PC-9 (cell line): ENCODE measurements at regions not wholly inside any gene's neighbourhood (a gene's known extent, or its start where the extent isn't known, plus 50 kb on each side); places are given as distances from the start of the nearest gene placed in this dataset.
A peak's percentile ranks its signal among the peaks of the same experiment; 100 is the strongest.

ENCODE experiments used
- BruUV-seq: library from RNA; stranded (reverse); fragments of 400-500 nt; replicated peaks from 2 replicates; lab custom pipeline; 2021; lab: Mats Ljungman, UMichigan
- CTCF ChIA-PET: fragments of 300-600 bp; sonication (Branson Sonifier 250); formaldehyde crosslinking; loops from one replicate; lab custom pipeline; 2022; ENCODE audit warnings: antibody characterized with exemption; lab: Charles Lee
- POLR2A ChIA-PET: fragments of 300-600 bp; sonication (Branson Sonifier 250); formaldehyde crosslinking; loops from one replicate; lab custom pipeline; 2022; ENCODE audit warnings: antibody characterized with exemption; ENCODE audit not compliant: unreplicated experiment; lab: Charles Lee
- DNase-seq, 2 experiments: peaks; one replicate each; pipeline versions ENCODE4 v3.0.0 to v3.0.0-alpha.2; 2015 to 2022; ENCODE audit warnings: mixed read lengths in 1 of 2
- H2AFZ ChIP-seq: fragments of 200-600 bp; sonication (generic); 2 replicates; pipeline ENCODE4 v1.8.1; 2017; ENCODE audit warnings: antibody characterized with exemption
- H3F3A ChIP-seq: fragments of 200-600 bp; sonication (generic); 2 replicates; pipeline ENCODE4 v1.8.1; 2017; ENCODE audit warnings: antibody characterized with exemption, mild to moderate bottlenecking, low read depth; ENCODE audit not compliant: insufficient read depth
- H3K27ac ChIP-seq: fragments of 200-600 bp; sonication (generic); 2 replicates; pipeline ENCODE4 v1.6.1; 2016; ENCODE audit warnings: mixed run types
- H3K27me3 ChIP-seq: fragments of 200-600 bp; sonication (generic); 2 replicates; pipeline ENCODE4 v1.6.1; 2016; ENCODE audit warnings: low read depth, mixed run types; ENCODE audit not compliant: insufficient read depth
- H3K36me3 ChIP-seq: fragments of 200-600 bp; sonication (generic); 2 replicates; pipeline ENCODE4 v1.6.1; 2016; ENCODE audit warnings: low read depth, mixed run types
- H3K4me1 ChIP-seq: fragments of 200-600 bp; sonication (generic); replicated peaks from 2 replicates; pipeline ENCODE4 v1.6.1; 2016; ENCODE audit warnings: mixed run types; ENCODE audit not compliant: insufficient read depth
- H3K4me2 ChIP-seq: fragments of 200-600 bp; sonication (generic); 2 replicates; pipeline ENCODE4 v1.6.1; 2017; ENCODE audit warnings: mixed run types
- H3K4me3 ChIP-seq: fragments of 200-600 bp; sonication (generic); 2 replicates; pipeline ENCODE4 v1.6.1; 2016; ENCODE audit warnings: mixed run types
- H3K79me2 ChIP-seq: fragments of 200-600 bp; sonication (generic); 2 replicates; pipeline ENCODE4 v1.6.1; 2017; ENCODE audit warnings: low read depth, mixed run types
- H3K9me2 ChIP-seq: fragments of 200-600 bp; sonication (generic); 2 replicates; pipeline ENCODE4 v1.8.1; 2017; ENCODE audit warnings: mild to moderate bottlenecking; ENCODE audit not compliant: insufficient read depth
- H3K9me3 ChIP-seq: fragments of 200-600 bp; sonication (generic); 2 replicates; pipeline ENCODE4 v1.8.1; 2016; ENCODE audit warnings: low read depth; ENCODE audit not compliant: insufficient read depth
- H4K20me1 ChIP-seq: fragments of 200-600 bp; sonication (generic); 2 replicates; pipeline ENCODE4 v1.8.1; 2017; ENCODE audit not compliant: insufficient read depth
- EZH2 ChIP-seq: fragments of 200-600 bp; sonication (generic); IDR thresholded peaks from 2 replicates; pipeline ENCODE4 v1.8.0; 2017; ENCODE audit warnings: antibody characterized with exemption, low read depth
- intact Hi-C: fragments of 100-400 bp; cut with micrococcal nuclease; formaldehyde crosslinking; loops from one replicate; pipeline ENCODE4 v1.10.0; 2022; ENCODE audit not compliant: unreplicated experiment
- TF ChIP-seq, protein P1 (sequence below): fragments of 200-600 bp; sonication (generic); conservative IDR thresholded peaks from 2 replicates; pipeline ENCODE4 v1.6.1; 2017; ENCODE audit warnings: mixed run types, antibody characterized with exemption, mild to moderate bottlenecking, moderate library complexity

DNA sequence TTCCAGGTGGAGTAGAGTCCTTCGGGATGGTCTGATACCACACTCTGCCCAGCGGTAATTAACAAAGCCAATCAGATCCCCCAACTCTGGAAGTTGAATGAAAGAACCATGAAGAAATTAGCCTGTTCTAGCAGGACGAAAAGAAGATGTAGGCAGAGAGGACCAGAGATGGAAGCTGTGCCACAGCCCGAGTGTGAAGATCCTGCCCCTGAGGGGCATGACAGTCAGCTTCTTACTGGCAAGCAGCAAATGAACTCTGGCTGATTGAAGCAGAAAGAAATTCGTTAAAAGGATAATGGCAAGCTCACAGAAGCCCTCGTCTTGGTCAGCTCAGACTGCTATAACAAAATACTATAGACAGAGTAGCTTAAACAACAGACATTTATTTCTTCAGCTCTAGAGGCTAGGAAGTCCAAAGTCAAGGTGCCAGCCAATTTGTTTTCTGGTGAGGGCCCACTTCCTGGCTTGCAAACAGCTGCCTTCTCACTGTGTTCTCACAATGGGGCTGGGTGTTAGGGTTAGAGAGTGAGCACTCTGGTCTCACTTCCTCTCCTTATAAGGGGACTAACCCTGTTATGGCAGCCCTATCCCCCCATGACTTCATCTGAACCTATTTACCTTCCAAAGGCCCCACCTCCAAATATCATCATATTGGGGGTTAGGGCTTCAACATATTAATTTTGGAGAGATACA is 307.1 kb downstream of the VPS13C start:
- no peak overlapping the region for H3K27ac ChIP-seq
- H4K20me1 ChIP-seq, result no peaks in the 10 kb centered on the region
- POLR2A ChIA-PET, result no interaction called here
- H3F3A ChIP-seq, result peaks cover 14% of the 10 kb centered on the region; the same call in 1 of the 2 replicates
- CTCF ChIA-PET, result no interaction called here
- H3K4me1 ChIP-seq, result peaks cover 21% of the 10 kb centered on the region
- no TSS peak for BruUV-seq
- H2AFZ ChIP-seq, result no peak overlapping the region
- H3K9me3 ChIP-seq, result no peaks in the 10 kb centered on the region
- no peak overlapping the region for H3K4me3 ChIP-seq
- intact Hi-C loops, result no loop called here
- H3K79me2 ChIP-seq, result no peaks in the 10 kb centered on the region
- no peaks in the 10 kb centered on the region for H3K9me2 ChIP-seq
- DNase-seq, result no peak
- H3K27me3 ChIP-seq, result no peaks in the 10 kb centered on the region
- no peak overlapping the region for H3K4me2 ChIP-seq
- TF ChIP-seq EZH2, result no peak
- TF ChIP-seq, protein P1, sequence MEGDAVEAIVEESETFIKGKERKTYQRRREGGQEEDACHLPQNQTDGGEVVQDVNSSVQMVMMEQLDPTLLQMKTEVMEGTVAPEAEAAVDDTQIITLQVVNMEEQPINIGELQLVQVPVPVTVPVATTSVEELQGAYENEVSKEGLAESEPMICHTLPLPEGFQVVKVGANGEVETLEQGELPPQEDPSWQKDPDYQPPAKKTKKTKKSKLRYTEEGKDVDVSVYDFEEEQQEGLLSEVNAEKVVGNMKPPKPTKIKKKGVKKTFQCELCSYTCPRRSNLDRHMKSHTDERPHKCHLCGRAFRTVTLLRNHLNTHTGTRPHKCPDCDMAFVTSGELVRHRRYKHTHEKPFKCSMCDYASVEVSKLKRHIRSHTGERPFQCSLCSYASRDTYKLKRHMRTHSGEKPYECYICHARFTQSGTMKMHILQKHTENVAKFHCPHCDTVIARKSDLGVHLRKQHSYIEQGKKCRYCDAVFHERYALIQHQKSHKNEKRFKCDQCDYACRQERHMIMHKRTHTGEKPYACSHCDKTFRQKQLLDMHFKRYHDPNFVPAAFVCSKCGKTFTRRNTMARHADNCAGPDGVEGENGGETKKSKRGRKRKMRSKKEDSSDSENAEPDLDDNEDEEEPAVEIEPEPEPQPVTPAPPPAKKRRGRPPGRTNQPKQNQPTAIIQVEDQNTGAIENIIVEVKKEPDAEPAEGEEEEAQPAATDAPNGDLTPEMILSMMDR, result no peak
- H3K36me3 ChIP-seq, result no peaks in the 10 kb centered on the region

DNA sequence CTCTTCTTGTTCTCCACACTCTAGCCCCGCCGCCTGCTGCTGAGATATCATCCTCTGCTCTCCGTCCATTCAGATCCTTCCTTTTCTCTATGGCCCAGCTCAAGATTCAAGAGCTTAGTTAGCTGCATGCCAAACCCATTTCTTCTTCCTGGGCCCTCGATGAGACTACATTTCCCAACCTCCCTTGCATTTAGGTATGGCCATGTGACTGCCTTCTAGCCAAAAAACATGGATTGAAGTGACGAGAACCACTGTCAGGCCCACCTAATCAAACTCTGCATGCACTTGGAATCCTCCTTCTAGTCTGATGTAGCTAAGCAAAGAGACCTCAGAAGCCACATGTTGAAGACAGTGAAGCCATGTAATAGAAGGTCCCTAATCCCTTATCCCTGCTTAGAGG is 308.2 kb downstream of the VPS13C start:
- Histone ChIP-seq H3K27ac (no peak overlapping the region), H3K79me2 (no peaks in the 10 kb centered on the region), H3K36me3 (no peaks in the 10 kb centered on the region), H3K4me1 (peaks cover 21% of the 10 kb centered on the region), H2AFZ (no peak overlapping the region), H3K9me3 (no peaks in the 10 kb centered on the region), H4K20me1 (no peaks in the 10 kb centered on the region), H3K27me3 (no peaks in the 10 kb centered on the region), H3K4me2 (no peak overlapping the region), H3K9me2 (no peaks in the 10 kb centered on the region), H3K4me3 (no peak overlapping the region), H3F3A (peaks cover 14% of the 10 kb centered on the region; the same call in 1 of the 2 replicates)
- TF ChIP-seq EZH2, result no peak
- TF ChIP-seq, protein P1, result no peak
- DNase-seq, result no peak
- intact Hi-C loops, result no loop called here
- ChIA-PET POLR2A (no interaction called here), CTCF (no interaction called here)
- no TSS peak for BruUV-seq

DNA sequence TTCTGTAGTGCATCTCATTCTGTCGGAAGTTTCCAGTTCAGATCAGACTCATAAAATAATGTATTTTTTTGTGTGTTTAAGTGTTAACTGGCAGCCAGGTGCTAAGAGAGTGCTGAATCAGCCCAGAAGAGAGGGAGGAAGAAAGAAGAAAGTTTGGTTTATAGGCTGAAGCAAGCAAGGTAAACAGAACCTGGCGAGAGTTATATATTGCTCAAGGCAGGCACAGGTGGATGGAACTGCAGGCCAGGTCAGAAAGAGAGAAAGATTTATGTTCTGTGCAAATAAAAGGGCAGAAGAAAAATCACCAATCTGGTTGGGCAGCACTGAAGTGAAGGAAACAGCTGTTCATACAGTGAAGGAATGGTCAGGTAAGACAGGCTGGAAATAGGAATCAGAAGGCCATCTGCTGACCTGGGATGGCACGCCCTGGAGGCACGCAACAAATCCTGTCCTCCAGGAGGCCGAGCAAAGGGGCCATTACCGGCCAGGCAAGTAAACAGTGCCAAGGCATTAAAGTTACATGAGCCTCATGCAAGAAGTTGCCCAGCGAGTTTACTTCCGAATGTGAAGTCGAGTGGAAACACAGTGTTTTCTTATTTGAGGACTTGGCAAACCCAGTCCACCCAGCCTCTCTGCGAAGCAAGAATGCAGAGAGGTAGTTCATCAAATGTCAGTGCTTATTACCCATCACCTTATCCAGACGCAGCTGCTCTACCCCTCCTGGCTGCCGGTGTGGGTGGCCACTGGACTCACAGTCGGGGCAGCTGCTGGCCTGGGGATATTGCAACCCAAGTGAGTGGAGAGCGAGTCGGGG is 309.8 kb downstream of the VPS13C start:
- Histone ChIP-seq H3K27me3 (no peaks in the 10 kb centered on the region), H3K4me2 (peak overlapping the region; percentile 61)

More for the DNA sequence above, 309.8 kb downstream of the VPS13C start:
- BruUV-seq, result no TSS peak
- H3F3A ChIP-seq, result peaks cover 14% of the 10 kb centered on the region; the same call in 1 of the 2 replicates
- no peak overlapping the region; the same call in 1 of the 2 replicates for H3K4me3 ChIP-seq
- H3K27ac ChIP-seq, result peak overlapping the region; percentile 25; the same call in 1 of the 2 replicates
- ChIA-PET CTCF (no interaction called here), POLR2A (no interaction called here)
- H3K79me2 ChIP-seq, result no peaks in the 10 kb centered on the region
- no peaks in the 10 kb centered on the region for H3K36me3 ChIP-seq
- no peaks in the 10 kb centered on the region for H4K20me1 ChIP-seq
- H3K9me2 ChIP-seq, result no peaks in the 10 kb centered on the region
- peaks cover 21% of the 10 kb centered on the region for H3K4me1 ChIP-seq
- DNase-seq, result peak; percentile 41 to 97
- intact Hi-C loops, result no loop called here
- TF ChIP-seq, protein P1, result no peak
- no peak for TF ChIP-seq EZH2
- no peaks in the 10 kb centered on the region for H3K9me3 ChIP-seq
- H2AFZ ChIP-seq, result no peak overlapping the region
